ENCODE measurements at regions not wholly inside any gene's neighbourhood (a gene's known extent, or its start where the extent isn't known, plus 50 kb on each side); places are given as distances from the start of the nearest gene placed in this dataset.

- WGBS, 5 donors, result 58 to 85% (median 64%) methylated on average over 4 of the region's 4 CpGs
- H3K4me1 ChIP-seq, result no peaks in the 10 kb centered on the region
These were observed 55.1 kb downstream of the KIF4B start for GRCh38 chr5:155068616-155069100.

GRCh38 chr5:155069961-155070360 lies 56.4 kb downstream of the KIF4B start:
- WGBS, 5 donors, result 74 to 81% (median 76%) methylated on average over 3 of the region's 3 CpGs
- no peaks in the 10 kb centered on the region for H3K27me3 ChIP-seq (replicated peaks in 1 of 7)
- TF ChIP-seq POLR2A (IDR thresholded peaks at IDR 0.05) (no peak), POLR2AphosphoS5 (IDR thresholded peaks at IDR 0.05) (no peak), CTCF (IDR thresholded peaks at IDR 0.05 in 8 of 11, conservative IDR thresholded peaks at IDR 0.05 in 3 of 11) (no peak)
- H3K4me1 ChIP-seq, result no peaks in the 10 kb centered on the region
- H3K36me3 ChIP-seq, result no peaks in the 10 kb centered on the region
- H3K4me3 ChIP-seq, result no peak overlapping the region
- intact Hi-C loops (cut with DNase I; ENCODE audit: low total_unique reads), result no loop called here
- H3K27ac ChIP-seq, result no peak overlapping the region
- H3K9me3 ChIP-seq, result no peaks in the 10 kb centered on the region
- DNase-seq, result no peak

More at GRCh38 chr5:155068616-155069100, 55.1 kb downstream of the KIF4B start:
- no peaks in the 10 kb centered on the region for H3K27me3 ChIP-seq (replicated peaks in 1 of 7)
- H3K4me3 ChIP-seq, result no peak overlapping the region
- H3K36me3 ChIP-seq, result no peaks in the 10 kb centered on the region
- intact Hi-C loops (cut with DNase I; ENCODE audit: low total_unique reads), result no loop called here
- DNase-seq, result no peak
- no peaks in the 10 kb centered on the region for H3K9me3 ChIP-seq
- TF ChIP-seq POLR2AphosphoS5 (IDR thresholded peaks at IDR 0.05) (no peak), CTCF (IDR thresholded peaks at IDR 0.05 in 8 of 11, conservative IDR thresholded peaks at IDR 0.05 in 3 of 11) (no peak), POLR2A (IDR thresholded peaks at IDR 0.05) (no peak)
- H3K27ac ChIP-seq, result no peak overlapping the region

GRCh38 chr5:155070781-155071180 lies 57.2 kb downstream of the KIF4B start:
- TF ChIP-seq POLR2AphosphoS5 (IDR thresholded peaks at IDR 0.05), result no peak
- TF ChIP-seq POLR2A (IDR thresholded peaks at IDR 0.05), result no peak
- no peak for TF ChIP-seq CTCF (IDR thresholded peaks at IDR 0.05 in 8 of 11, conservative IDR thresholded peaks at IDR 0.05 in 3 of 11)
- H3K4me1 ChIP-seq, result no peaks in the 10 kb centered on the region
- intact Hi-C loops (cut with DNase I; ENCODE audit: low total_unique reads), result no loop called here

GRCh38 chr5:155076379-155076778 lies 62.8 kb downstream of the KIF4B start:
- H3K4me3 ChIP-seq, result no peak overlapping the region
- no peaks in the 10 kb centered on the region for H3K4me1 ChIP-seq
- DNase-seq, result no peak
- no peak overlapping the region for H3K27ac ChIP-seq
- intact Hi-C loops (cut with DNase I; ENCODE audit: low total_unique reads), result no loop called here
- WGBS, 5 donors, result 87 to 95% (median 91%) methylated on average over 5 of the region's 5 CpGs
- no peaks in the 10 kb centered on the region for H3K36me3 ChIP-seq
- TF ChIP-seq POLR2AphosphoS5 (IDR thresholded peaks at IDR 0.05), result no peak
- TF ChIP-seq CTCF (IDR thresholded peaks at IDR 0.05 in 8 of 11, conservative IDR thresholded peaks at IDR 0.05 in 3 of 11), result no peak
- no peak for TF ChIP-seq POLR2A (IDR thresholded peaks at IDR 0.05)
- peaks cover 0 to 13% (median 0%) of the 10 kb centered on the region in 7 donors for H3K27me3 ChIP-seq (replicated peaks in 1 of 7)
- H3K9me3 ChIP-seq, result no peaks in the 10 kb centered on the region

More at GRCh38 chr5:155070781-155071180, 57.2 kb downstream of the KIF4B start:
- no peaks in the 10 kb centered on the region for H3K27me3 ChIP-seq (replicated peaks in 1 of 7)
- H3K4me3 ChIP-seq, result no peak overlapping the region
- no peaks in the 10 kb centered on the region for H3K36me3 ChIP-seq
- no peak for DNase-seq
- H3K9me3 ChIP-seq, result no peaks in the 10 kb centered on the region
- no peak overlapping the region for H3K27ac ChIP-seq

Data from spleen (tissue), 11 donors.